Retinal pigment epithelial cell (primary cell): ENCODE measurements at regions not wholly inside any gene's neighbourhood (a gene's known extent, or its start where the extent isn't known, plus 50 kb on each side); places are given as distances from the start of the nearest gene placed in this dataset.
"Not testable (repeated sequence)": the region's sequence is repeated elsewhere in the genome, so short reads cannot be mapped to it uniquely, and the experiment has no call there.

Source experiments
- DNase-seq: peaks from one replicate; pipeline ENCODE4 v3.0.0-alpha.2; 2010; ENCODE audit warnings: low read depth
- H3K4me3 ChIP-seq: 2 replicates; pipeline ENCODE4 v1.5.1; 2011; ENCODE audit warnings: mild to moderate bottlenecking, low read length, control low read depth, moderate library complexity
- TF ChIP-seq, protein P1 (sequence below): conservative IDR thresholded peaks from 2 replicates; pipeline ENCODE4 v1.5.1; 2011; ENCODE audit warnings: low read depth, low read length, control low read depth, inconsistent platforms

DNA sequence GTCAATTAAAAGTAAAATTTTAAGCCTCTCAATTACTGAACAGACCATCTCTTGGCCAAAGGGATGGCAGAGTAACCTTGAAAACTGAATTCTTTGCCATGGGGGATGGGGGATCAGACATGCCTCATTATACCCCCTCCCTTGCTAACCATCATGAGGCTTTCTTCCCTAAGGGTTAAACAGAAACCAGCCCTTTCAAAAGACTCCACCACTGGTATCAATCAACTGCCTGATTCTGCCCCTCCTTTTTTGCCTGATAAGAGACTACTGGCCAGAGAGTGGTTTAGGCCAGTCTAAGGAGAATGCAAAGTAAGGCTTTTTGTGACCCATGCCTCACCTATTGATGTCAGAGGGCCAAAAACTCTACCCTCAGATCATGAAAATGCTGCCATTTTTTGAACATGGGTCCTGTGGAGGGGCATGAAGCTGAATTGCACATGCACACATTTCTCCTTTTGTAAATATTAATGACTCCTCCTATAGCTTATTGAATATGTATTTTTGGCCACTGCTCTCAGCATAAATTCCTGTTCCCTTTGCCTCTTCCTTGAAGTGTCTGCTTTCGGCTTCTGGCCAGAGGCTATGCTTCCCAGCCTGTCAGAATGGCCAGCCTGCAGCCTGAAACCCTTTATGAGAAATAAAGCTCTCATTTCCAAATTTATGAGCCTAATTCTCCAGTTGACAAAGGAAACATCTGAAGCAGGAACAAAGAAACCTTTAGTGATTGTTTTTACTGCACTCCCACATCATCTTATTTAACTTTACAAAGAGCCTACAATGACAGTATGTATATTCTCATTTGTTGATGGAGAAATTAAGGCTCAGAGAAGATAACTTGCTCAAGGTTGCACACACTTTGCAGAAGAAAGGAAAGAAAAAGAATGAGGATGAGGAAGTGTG, 270.7 kb upstream of the CELF4 start:
- TF ChIP-seq, protein P1, sequence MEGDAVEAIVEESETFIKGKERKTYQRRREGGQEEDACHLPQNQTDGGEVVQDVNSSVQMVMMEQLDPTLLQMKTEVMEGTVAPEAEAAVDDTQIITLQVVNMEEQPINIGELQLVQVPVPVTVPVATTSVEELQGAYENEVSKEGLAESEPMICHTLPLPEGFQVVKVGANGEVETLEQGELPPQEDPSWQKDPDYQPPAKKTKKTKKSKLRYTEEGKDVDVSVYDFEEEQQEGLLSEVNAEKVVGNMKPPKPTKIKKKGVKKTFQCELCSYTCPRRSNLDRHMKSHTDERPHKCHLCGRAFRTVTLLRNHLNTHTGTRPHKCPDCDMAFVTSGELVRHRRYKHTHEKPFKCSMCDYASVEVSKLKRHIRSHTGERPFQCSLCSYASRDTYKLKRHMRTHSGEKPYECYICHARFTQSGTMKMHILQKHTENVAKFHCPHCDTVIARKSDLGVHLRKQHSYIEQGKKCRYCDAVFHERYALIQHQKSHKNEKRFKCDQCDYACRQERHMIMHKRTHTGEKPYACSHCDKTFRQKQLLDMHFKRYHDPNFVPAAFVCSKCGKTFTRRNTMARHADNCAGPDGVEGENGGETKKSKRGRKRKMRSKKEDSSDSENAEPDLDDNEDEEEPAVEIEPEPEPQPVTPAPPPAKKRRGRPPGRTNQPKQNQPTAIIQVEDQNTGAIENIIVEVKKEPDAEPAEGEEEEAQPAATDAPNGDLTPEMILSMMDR, result no peak
- H3K4me3 ChIP-seq, result no peak overlapping the region
- no peak for DNase-seq

- DNase-seq, H3K4me3 ChIP-seq: not testable (repeated sequence)
Measured at GRCh38 chr18:37832010-37832695, 266.6 kb upstream of the CELF4 start.

DNA sequence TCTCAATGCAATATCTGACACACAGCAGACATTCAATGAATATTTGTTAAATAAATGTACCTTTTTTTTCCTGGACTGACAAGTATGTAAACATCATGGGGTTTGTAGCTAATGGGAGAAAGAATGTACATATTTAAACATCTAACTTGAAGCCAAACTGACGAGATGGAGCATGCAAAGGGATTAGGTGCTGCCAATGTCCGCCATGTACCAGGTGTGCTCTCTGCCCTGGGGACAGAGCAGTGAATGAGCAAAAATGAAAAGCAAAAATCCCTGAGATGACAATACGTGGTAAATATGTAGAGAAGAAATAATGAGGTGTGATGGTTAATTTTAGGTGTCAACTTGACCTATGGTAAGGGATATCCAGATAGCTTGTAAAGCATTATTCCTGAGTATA, 247.4 kb upstream of the CELF4 start:
- no peak overlapping the region for H3K4me3 ChIP-seq
- TF ChIP-seq, protein P1, result no peak
- no peak for DNase-seq

DNA sequence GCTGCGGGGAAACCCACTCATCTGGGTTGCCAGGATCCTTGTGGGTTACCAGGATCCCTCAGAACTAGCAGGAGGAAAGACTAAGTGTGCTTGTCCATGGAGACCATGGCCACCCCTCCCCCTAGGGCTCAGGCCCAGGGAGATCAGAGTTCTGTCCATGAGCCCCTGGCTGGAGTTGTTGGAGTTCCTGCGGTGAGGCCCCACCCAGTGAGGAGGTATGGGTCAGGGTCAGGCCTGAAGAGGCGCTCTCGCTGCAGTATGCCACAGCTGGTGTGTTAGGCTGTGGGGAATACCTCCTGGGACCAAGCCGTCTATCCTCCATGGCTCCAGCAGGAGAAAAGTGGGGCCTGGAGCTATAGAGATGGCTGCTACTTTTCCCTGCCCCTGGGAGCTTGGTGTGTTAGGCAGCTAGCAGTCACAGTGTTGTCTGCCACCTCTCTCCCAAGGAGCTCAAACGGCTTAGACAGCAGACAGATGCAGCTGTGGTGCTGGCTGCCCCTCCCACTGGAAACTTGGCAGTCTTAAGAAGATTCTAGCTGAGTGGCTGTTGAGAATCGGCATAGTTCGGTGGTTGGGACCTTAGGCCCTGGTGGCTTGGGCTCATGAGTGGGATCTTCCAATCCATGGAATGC, 240.3 kb upstream of the CELF4 start:
- no peak overlapping the region for H3K4me3 ChIP-seq
- TF ChIP-seq, protein P1, result no peak
- no peak for DNase-seq

DNA sequence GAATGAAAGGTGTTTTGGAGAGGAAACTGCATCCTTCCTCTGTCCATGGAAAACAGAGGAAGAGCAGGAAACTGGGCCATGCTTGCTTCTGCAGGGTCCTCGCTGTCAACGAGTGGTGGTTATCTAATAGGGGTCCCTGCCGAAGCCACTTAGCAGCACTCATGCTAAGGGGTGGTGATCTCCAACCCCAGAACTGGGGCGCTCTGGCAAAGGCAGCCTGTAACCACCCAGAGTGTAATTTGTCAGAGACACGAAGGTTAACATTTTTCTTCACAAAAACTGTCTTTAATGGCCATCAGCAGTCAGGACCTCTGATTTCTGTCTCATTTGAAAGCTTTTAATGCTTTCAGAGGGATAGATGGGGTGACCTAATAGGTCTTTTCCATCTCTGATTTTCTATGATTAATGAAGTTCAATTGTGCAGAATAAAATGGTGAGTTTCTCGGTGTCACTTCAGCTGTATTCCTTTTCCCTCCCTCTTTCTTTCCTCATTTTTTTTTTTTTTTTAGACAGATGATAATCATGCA, 231.3 kb upstream of the CELF4 start:
- TF ChIP-seq, protein P1, result no peak
- no peak for DNase-seq
- no peak overlapping the region for H3K4me3 ChIP-seq

DNA sequence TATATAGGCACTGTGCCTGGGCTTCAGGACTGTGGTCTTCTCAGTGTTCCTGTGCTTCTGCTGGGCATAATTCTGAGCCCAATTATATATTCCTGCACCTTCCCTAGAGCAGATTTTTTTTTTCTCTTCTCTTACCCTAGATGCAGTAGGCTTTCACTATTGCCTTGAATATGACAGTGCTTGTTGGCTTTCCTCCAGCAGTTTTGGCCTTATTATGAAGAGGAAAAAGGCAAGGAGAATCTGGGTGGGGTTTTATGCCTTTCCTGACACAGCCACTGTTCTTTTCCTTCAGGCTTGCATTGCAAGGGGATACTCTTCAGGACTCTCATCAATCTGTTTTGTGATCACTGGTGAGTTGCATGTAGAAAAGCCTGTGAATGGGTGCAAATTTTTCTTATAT, 221.9 kb upstream of the CELF4 start:
- DNase-seq, result no peak
- no peak overlapping the region for H3K4me3 ChIP-seq
- TF ChIP-seq, protein P1, result no peak

GRCh38 chr18:37783771-37784170, 218.2 kb upstream of the CELF4 start:
- TF ChIP-seq, protein P1, result no peak
- DNase-seq, result peak; percentile 87
- no peak overlapping the region for H3K4me3 ChIP-seq
